GM19452 (cell line): ENCODE measurements at regions not wholly inside any gene's neighbourhood (a gene's known extent, or its start where the extent isn't known, plus 50 kb on each side); places are given as distances from the start of the nearest gene placed in this dataset.

Experiments
- ATAC-seq: cut with Tn5 transposase; IDR thresholded peaks from one replicate; pipeline ENCODE4 v1.9.1; 2021; ENCODE audit not compliant: unreplicated experiment

GRCh38 chr4:14583331-14583730 lies 418.9 kb upstream of the CPEB2 start:
- ATAC-seq: no peak

- no peak for ATAC-seq
Measured at GRCh38 chr4:14583752-14584151, 418.5 kb upstream of the CPEB2 start.

- no peak for ATAC-seq
Measured at GRCh38 chr4:14592950-14593349, 409.3 kb upstream of the CPEB2 start.

GRCh38 chr4:14596028-14596427 lies 406.3 kb upstream of the CPEB2 start:
- no peak for ATAC-seq

GRCh38 chr4:14596437-14596836 lies 405.8 kb upstream of the CPEB2 start:
- no peak for ATAC-seq

- ATAC-seq: no peak
Measured at GRCh38 chr4:14596904-14597303, 405.4 kb upstream of the CPEB2 start.

GRCh38 chr4:14602206-14602605 lies 400.1 kb upstream of the CPEB2 start:
- ATAC-seq: no peak

GRCh38 chr4:14607001-14607400 lies 395.3 kb upstream of the CPEB2 start:
- no peak for ATAC-seq

GRCh38 chr4:14607578-14607977 lies 394.7 kb upstream of the CPEB2 start:
- no peak for ATAC-seq

GRCh38 chr4:14608630-14609029 lies 393.7 kb upstream of the CPEB2 start:
- no peak for ATAC-seq

- no peak for ATAC-seq
Measured at GRCh38 chr4:14614840-14615239, 387.4 kb upstream of the CPEB2 start.

GRCh38 chr4:14615671-14616070 lies 386.6 kb upstream of the CPEB2 start:
- ATAC-seq: no peak

GRCh38 chr4:14620567-14621141 lies 381.6 kb upstream of the CPEB2 start:
- ATAC-seq: no peak

- no peak for ATAC-seq
Measured at GRCh38 chr4:14621731-14622463, 380.4 kb upstream of the CPEB2 start.

- no peak for ATAC-seq
Measured at GRCh38 chr4:14627038-14627437, 375.2 kb upstream of the CPEB2 start.

GRCh38 chr4:14631806-14632440 lies 370.4 kb upstream of the CPEB2 start:
- ATAC-seq: no peak

GRCh38 chr4:14636563-14636962 lies 365.7 kb upstream of the CPEB2 start:
- ATAC-seq: no peak

GRCh38 chr4:14640476-14640875 lies 361.8 kb upstream of the CPEB2 start:
- ATAC-seq: no peak

- no peak for ATAC-seq
Measured at GRCh38 chr4:14641871-14642270, 360.4 kb upstream of the CPEB2 start.

- no peak for ATAC-seq
Measured at GRCh38 chr4:14644580-14645282, 357.6 kb upstream of the CPEB2 start.

- no peak for ATAC-seq
Measured at GRCh38 chr4:14646831-14647230, 355.4 kb upstream of the CPEB2 start.

GRCh38 chr4:14650127-14650526 lies 352.2 kb upstream of the CPEB2 start:
- no peak for ATAC-seq
